ENCODE measurements at regions not wholly inside any gene's neighbourhood (a gene's known extent, or its start where the extent isn't known, plus 50 kb on each side); places are given as distances from the start of the nearest gene placed in this dataset.

DNA sequence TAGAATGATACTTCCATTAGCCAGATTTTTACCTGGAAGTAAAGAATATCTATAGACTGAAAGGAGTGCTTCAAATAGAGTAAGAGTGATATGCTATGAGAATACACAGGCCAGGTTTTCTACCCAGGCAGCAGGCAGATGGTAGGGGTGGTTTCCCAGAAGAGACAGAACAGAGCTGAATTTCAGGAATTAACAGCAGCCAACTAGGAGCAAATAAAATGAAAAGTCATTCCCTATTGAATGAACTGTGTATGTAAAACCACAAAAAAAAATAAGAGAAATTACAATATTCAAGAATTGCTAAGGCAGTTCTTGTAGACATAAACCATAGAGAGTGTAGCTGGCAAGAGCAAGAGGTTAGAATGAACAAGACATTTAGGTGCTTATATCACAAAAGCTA, 336.8 kb downstream of the KCNJ3 start:
- TF ChIP-seq NFYB (CRISPR knock-in tag; conservative IDR thresholded peaks at IDR 0.05; ENCODE audit: low read depth) (no peak), SMAD3 (CRISPR knock-in tag; IDR thresholded peaks at IDR 0.05; ENCODE audit: borderline replicate concordance) (no peak), IRF2 (CRISPR knock-in tag; IDR thresholded peaks at IDR 0.05; ENCODE audit: borderline replicate concordance, low read depth) (no peak), IRF1 (CRISPR knock-in tag; IDR thresholded peaks at IDR 0.05) (no peak), NR1H2 (CRISPR knock-in tag; IDR thresholded peaks at IDR 0.05) (no peak), PRDM15 (CRISPR knock-in tag; IDR thresholded peaks at IDR 0.05) (no peak), ZNF317 (CRISPR knock-in tag; IDR thresholded peaks at IDR 0.05; ENCODE audit: borderline replicate concordance, low read depth) (no peak), CTCF (IDR thresholded peaks at IDR 0.05) (no peak), ZNF121 (CRISPR knock-in tag; IDR thresholded peaks at IDR 0.05) (no peak)
- TF ChIP-seq, protein P1, sequence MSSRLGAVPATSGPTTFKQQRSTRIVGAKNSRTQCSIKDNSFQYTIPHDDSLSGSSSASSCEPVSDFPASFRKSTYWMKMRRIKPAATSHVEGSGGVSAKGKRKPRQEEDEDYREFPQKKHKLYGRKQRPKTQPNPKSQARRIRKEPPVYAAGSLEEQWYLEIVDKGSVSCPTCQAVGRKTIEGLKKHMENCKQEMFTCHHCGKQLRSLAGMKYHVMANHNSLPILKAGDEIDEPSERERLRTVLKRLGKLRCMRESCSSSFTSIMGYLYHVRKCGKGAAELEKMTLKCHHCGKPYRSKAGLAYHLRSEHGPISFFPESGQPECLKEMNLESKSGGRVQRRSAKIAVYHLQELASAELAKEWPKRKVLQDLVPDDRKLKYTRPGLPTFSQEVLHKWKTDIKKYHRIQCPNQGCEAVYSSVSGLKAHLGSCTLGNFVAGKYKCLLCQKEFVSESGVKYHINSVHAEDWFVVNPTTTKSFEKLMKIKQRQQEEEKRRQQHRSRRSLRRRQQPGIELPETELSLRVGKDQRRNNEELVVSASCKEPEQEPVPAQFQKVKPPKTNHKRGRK (CRISPR knock-in tag; IDR thresholded peaks at IDR 0.05; ENCODE audit: borderline replicate concordance): no peak
- TF ChIP-seq, protein P2, sequence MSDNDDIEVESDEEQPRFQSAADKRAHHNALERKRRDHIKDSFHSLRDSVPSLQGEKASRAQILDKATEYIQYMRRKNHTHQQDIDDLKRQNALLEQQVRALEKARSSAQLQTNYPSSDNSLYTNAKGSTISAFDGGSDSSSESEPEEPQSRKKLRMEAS (CRISPR knock-in tag; IDR thresholded peaks at IDR 0.05): no peak
